GM19438 (cell line): ENCODE measurements at regions not wholly inside any gene's neighbourhood (a gene's known extent, or its start where the extent isn't known, plus 50 kb on each side); places are given as distances from the start of the nearest gene placed in this dataset.
A peak's percentile ranks its signal among the peaks of the same experiment; 100 is the strongest.

Experiments used
- ATAC-seq: cut with Tn5 transposase; IDR thresholded peaks from one replicate; pipeline ENCODE4 v1.9.1; 2021; ENCODE audit warnings: low read depth; ENCODE audit not compliant: unreplicated experiment

DNA sequence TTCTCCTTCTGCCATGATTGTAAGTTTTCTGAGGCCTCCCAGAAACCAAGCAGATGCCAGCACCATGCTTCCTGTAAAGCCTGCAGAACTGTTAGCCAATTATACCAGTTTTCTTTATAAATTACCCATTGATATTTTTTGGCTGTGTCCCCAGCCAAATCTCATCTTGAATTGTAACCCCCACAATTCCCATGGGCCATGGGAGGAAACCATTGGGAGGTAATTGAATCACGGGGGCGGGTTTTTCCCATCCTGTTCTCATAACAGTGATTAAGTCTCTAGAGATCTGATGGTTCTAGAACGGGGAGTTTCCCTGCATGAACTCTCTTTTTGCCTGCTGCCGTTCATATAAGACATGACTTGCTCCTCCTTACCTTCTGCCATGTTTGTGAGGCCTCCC lies 788.5 kb downstream of the C6orf118 start:
- no peak for ATAC-seq

DNA sequence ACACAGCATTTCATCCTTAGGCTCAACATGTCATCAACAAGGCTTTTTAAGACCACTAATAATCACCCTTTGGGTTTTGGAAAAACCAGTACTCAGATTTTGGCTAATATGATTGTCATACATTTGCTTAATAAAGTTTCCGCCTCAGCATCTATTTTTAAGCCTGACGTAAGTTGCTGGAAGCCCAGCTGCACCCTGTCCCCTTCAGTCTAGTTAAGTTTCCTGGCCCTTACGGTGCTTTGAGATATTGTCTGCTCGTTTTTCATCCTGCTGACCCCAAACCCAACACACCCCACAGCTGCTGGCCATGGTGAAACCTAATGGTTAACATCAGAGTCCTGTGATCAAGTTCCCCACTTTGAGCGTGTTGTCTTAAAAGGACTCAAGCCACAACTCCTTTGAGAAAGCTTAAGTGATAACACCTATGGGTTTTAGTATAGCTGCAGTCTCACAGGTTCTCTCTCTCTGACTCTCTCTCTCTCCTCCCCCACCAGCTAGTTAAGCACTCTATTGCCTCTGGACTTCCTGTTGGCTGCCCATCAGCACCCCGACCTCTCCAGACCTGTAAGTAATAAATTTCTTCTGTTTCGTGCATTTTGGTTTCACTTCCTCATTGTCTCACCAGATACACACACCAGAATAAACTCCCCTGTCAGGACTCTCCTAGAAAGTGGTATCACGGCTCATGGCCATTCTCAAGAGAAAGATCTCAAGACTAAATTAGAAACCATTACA lies 802.0 kb downstream of the C6orf118 start:
- peak; percentile 66 for ATAC-seq

DNA sequence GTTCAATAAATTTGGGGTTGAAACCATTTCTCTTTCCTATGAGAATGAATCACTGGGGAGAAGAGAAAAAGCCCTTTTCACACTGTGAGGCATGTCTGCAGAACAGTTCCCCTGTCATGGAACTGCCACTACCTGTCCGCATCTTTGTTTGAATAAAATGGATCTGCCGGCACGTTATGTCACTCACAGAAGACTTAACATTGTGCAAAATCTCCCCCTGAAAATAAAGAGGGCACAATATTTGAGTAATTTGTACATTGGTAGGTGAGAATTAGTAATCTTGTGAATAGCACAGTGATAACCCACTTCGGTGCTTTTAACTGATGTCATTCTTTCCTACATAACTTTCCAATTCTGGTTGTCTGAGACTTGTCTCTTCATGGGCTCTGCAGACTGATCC lies 804.0 kb downstream of the C6orf118 start:
- ATAC-seq: no peak

DNA sequence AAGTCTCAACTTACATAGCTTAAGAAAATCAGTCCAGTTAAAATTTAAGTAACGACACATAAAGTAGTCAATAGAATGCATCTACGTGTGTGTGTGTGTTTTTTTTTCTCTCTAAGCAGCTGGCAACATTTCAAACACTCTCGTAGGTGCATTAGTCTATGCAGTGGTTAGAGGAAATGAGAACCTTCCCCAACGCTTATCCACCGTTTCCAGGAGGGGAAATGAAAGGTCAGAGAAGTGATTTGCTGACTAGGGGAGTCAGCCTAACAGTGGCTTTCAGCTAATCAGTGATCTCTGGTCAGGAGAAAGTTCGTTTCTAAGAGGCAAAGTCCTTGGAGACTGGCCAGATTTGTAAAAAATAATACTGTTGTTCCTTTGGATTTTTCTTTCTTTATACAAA lies 806.6 kb downstream of the C6orf118 start:
- no peak for ATAC-seq

DNA sequence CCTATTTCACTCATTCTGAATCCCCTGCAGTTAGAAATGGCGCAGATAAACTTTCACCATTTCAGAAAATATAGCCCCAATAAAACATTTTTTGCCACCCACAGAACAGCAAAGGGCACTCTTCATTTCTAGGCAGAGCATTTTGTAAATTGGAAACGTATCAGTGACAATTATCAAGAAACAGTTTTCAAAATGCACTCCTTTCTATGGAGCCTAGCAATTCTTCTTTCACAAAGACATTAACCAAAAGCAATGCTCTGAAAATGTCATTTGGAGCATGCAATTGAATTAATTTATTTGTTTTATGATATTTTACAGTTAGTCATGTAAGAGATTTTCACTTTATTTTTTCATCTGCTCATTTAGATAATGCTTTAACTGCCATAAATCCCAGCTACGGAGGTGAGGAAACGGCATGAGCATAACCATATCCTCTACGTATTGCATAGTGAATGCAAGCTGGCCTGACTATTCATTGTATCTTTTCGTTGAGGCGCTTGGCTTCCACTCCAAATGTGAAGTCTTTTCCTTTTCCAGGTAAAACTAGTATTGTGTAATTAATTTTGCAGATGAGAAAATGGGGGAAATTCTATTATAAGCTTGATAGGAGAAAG lies 813.4 kb downstream of the C6orf118 start:
- ATAC-seq: no peak

DNA sequence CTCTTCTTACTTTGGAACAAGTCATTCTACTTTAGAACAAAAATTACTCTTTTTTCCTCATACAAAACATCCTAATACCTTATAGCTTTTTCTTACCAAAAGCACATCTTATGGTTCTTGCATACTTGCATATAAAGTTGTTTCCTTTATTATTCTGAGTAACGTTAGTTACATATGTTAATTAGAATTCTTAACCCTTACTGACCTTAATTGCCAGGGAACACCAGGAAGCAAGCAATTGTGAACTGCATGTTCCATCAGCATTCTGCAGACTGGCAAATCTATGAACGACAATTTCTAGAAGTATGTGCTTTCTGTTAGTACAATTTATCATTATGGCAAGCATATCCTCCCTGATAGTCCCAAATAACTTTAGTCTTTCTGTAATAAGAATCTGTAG lies 831.0 kb downstream of the C6orf118 start:
- ATAC-seq: no peak

DNA sequence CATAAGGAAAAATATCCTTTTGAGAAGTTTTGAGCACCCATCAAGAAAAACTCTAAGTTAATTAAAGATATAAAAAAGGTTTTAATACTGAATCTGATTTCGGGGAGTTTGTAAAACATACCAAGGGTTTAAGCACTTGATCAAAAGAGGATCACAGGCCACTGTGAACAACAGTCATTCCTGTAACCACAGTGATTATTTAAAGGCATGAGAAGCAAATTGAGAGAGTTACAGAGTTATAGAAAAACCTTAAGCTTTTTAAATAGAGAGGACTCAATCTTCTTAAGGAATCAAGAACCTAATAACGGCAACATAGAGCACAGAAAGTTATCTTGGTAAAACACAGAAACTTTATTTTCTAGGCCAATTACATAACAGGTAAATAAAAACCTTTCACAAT lies 831.6 kb downstream of the C6orf118 start:
- no peak for ATAC-seq

DNA sequence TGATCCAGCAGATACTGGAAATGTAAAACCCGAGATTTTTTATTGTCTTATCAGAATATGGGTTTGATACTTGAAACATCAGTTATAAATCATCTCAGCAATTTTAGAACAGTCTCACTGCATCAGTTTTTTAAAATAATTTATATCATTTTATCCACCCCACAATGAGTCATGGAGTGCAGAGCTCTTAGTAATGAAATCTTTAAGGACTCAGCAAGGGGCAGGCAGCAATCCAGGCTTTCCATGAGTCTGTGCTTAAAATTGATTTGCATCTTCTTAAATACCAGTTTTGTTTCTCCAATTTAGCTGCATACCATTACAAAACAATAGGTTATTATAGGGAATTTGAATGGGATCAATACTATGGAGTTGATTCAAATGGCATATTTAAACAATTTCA lies 832.3 kb downstream of the C6orf118 start:
- no peak for ATAC-seq

DNA sequence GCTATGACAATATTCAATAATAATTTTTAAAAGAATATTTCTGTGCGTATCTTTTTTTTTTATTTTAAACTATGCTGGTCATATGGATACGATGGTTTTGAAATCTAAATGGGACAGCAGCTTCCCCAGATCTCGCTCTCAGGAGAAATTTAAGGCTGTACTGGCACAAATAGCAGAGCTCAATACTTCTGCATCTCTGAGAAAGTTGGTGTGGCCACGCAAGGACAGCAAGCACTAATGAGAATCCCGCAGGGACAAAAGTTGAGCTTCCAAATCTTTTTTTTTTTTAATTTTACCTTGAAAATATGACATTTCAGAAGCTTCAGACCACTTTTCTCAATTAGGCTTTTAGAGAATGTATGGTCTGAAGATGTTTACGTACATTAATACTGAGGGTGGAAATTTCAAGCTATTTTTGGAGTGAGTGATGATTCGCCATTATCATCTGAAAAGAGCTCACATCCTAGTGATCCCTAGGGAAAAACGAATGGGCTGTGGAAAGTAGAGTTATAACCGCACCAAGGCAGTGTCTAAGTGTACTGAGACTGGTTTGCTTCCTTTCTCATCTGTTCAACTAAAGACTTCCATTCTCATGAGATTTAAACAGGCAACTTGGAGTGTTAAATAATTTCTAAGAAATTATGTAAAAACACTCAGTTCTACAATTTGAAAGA lies 840.0 kb downstream of the C6orf118 start:
- ATAC-seq: no peak

DNA sequence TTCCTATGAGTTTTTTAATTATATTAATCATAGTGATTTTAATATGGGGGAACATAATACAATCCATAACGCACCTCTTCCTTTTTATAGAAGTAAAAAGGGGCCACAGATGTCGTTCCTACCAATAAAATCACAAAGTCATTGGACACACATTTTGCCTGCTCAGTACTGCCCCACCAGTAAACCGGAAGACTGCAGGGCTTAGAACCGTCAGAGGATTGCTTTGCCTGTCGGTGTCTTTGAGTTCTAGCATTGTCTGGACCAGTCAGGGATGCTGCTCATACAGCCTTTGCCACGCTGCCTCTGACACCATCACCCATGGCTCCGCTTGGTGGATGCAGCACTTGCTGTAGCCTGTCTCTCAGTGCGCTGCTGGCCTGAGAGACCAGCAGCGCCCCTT lies 853.6 kb downstream of the C6orf118 start:
- ATAC-seq: no peak

DNA sequence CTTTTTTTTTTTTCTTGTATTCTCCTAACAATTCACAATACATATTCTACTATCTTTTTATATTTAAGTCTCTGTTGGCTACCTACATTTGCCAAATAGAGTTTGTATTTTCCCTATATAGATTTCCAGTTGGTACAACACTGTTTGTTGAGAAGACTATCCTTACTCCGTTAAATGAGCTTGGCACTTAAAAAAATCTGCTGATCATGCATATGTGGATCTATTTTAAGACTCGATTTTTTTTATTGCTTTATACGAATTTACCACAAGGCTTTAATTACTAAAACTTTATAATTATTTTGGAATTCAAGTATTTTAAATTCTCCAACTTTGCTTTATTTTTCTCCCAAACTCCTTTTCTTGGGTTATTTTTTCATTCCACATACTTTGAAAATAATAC lies 855.6 kb downstream of the C6orf118 start:
- ATAC-seq: no peak

DNA sequence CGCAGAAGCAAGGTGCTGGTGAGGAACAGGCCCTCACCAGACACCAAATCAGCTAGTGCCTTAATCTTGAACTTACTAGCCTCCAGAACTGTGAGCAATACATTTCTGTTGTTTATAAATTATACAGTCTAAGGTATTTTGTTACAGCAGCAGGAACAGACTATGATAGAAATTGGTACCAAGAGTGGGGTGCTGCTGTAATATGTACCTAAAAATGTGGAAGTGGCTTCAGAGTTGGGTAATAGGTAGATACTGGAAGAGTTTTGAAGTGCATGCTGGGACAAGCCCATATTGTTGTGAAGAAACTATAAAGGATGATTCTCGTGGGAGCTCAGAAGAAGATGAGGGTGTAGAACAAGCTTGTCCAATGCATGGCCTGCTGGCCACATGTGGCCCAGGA lies 866.8 kb downstream of the C6orf118 start:
- ATAC-seq: no peak

DNA sequence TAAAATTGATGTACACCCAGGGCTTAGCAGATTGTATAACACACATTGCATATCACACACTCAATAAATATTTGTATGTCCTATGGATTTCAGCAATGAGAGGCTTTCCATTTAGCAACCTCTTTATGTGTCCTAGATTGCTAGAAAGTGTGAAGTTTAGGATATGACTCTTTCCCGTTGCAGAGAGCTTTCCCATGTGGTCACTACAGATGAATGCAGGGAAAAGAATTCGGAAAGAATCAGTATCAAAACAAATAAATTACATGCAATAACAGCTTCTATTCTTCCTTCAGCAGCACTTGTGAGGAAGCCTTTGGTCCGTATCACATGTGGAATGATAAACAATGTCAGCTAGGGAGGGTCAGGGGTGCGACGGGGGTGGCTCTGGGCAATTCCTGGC lies 870.1 kb downstream of the C6orf118 start:
- ATAC-seq: no peak

DNA sequence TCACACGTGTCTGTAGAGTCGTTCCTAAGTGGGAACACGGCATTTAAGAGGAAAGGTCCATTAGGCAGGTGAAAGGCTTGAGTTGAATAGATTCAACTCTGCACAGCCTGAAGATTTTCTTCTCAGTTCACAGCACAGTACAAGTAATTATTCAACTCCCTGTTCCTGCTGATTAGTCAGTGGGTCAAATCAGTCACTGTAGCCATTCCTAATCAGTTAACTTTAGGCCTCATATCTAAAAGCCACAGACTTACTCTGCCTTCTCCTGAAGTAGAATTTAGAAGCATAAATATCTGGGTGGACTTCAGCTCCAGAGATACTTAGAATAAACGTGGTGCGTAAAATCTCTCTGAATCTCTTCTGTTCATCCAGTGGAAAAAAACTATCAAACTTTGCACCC lies 872.4 kb downstream of the C6orf118 start:
- no peak for ATAC-seq

DNA sequence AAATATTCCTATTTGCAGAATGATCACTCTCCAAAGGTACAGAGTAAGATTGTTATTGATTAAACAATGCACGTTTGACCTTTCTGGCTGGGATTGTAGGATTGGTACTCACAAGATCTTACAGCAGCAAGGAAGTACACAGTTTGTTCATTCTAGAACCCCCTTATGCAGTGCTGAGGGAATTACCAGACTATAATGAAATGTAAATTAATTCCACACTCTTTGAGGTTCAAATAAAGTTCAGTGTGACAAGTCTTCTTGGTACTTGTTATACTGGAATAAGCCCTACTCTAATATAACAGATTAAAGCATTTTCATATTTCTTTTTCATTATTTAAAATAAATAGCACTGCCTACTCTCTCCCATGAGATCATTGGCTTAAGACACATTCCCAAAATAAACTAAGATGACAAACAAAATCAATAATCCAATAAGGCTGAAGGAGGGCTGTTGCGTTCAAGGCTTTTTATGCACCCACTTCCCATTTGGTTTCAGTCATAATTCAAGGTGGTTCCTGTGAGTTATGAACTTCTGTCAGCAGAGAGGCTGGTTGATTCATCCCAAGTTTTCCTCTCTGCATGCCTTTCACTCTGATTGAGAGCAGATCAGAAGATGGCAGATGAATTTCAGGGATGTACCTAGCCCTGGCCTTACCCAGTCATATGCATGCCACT lies 881.5 kb downstream of the C6orf118 start:
- no peak for ATAC-seq

DNA sequence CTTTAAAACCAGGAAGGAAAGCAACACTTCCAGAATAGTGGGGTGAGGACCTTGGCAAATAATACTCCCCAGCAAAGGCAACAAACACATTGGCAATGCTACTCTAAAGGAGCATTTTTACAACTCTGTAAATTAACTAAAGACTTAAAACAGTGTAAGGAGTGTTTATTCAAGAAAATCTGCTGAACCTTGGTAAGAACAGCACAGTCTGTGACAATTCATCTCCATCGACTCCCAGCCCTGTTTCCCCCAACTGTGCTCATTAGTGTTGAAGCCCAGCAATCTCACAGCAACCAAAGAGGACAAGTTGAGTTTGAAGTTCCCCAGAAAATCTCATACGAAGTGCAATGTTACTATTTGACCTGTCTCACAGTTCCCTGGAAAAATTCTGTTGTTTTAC lies 884.9 kb downstream of the C6orf118 start:
- ATAC-seq: no peak

DNA sequence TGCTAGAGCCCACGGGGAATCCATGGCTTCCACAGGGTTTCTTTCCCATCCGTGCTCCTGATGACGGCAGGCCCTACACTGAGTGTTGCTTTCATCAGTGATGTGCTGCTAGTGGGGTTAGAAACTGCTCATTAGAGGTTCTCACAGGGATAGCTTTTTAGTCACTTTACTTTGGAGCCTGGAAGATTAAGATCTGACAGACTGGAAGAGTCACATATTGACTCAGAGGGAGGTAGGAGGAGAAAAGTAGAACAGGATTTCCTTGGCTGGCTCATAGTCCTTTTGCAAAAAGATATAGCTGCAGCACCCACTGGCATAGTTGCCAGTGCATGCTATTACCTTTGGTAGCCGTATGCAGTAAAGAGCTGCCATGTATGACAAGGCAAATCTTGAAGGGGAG lies 890.3 kb downstream of the C6orf118 start:
- no peak for ATAC-seq

DNA sequence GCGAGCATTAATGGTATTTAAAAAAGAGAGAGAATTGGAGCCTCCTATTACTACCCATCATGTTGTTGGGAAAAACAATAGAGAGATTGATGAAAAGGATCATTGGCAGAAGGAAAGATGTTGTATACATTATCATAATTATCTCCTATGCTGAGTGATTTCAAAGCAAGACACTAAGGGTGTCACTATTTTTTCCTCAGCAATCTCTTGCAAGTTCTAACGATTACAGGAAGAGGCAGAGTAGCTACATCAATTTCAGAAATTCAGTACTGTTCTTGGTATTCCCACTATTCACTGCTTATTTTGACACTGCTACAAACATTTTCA lies 891.2 kb downstream of the C6orf118 start:
- no peak for ATAC-seq

DNA sequence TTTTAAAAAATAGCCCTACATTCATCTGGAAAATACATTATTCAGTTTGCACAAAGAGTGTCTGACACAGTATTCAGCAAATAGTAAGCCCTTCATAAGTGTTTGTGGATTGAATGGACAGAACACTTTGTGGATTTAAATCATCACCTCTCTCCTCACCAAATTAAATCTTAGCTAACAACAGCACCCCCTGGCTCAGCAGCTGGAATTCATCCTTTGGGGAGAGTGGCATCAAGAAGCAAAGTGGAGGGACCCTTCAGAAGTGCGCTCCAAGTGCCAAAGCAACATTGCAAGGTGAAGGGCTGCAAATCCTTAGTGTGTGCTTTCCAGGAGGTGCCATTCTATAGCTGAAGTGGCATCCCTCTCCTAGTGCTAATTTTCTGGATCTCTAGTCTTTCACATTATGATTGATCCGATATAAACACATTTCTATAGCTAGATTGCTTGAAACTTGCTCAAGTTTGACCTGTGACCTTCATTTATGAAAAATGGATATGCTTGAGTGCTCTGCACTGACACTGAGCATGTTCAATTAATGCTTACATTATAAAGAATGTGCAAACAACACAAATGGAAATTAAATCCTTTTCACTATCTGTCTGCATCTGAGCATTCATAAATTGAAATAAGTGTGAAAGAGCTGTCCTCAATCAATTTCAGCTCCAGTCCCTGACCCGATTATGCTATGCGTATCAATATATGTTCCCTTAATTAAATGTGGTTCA lies 891.7 kb downstream of the C6orf118 start:
- no peak for ATAC-seq

DNA sequence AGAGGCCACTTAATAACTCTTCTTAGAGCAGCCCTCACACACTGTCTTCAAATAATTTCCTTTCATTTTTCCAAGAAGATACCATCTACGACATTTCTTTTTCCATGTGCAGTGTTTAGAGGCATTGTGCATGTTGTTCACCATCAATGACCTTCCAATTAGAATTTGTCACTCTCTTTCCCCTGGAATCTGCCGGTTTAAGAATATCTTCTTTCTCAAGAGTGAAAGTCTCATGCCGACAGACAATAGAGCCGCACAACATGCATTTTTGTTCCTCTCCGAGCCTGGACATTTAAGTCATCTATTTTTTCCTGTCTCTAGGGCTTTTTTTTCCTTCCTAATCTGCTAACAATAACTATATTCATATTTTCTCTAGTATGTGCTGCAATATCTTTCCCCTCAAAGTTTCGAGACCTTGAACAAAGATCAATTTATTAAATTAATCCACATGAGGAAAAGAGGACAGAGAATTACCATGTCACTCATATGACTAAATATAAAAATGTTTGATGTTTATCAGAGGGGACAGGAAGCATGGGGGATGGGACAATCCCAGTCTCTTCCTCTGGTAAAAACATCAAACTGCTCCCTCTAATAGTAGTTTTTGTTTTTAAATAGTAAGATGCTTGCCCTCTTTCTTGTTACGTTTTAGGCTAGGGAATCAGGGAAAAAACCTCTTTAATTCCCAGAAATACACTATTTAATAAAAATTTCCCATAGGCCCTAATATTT lies 893.4 kb downstream of the C6orf118 start:
- no peak for ATAC-seq
